Smooth muscle cell of the brain vasculature (primary cell): ENCODE measurements at regions not wholly inside any gene's neighbourhood (a gene's known extent, or its start where the extent isn't known, plus 50 kb on each side); places are given as distances from the start of the nearest gene placed in this dataset.
"Not testable (repeated sequence)": the region's sequence is repeated elsewhere in the genome, so short reads cannot be mapped to it uniquely, and the experiment has no call there.

ENCODE experiments used
- DNase-seq: peaks from one replicate; pipeline ENCODE4 v3.0.0-alpha.2; 2012; ENCODE audit warnings: low read depth, low spot score

- not testable (repeated sequence) for DNase-seq
Measured at GRCh38 chr20:5453316-5453715, 136.6 kb upstream of the PROKR2 start.

- not testable (repeated sequence) for DNase-seq
Measured at GRCh38 chr20:5452691-5453090, 135.9 kb upstream of the PROKR2 start.

- DNase-seq, result not testable (repeated sequence)
Measured at GRCh38 chr20:5452286-5452685, 135.5 kb upstream of the PROKR2 start.

DNA sequence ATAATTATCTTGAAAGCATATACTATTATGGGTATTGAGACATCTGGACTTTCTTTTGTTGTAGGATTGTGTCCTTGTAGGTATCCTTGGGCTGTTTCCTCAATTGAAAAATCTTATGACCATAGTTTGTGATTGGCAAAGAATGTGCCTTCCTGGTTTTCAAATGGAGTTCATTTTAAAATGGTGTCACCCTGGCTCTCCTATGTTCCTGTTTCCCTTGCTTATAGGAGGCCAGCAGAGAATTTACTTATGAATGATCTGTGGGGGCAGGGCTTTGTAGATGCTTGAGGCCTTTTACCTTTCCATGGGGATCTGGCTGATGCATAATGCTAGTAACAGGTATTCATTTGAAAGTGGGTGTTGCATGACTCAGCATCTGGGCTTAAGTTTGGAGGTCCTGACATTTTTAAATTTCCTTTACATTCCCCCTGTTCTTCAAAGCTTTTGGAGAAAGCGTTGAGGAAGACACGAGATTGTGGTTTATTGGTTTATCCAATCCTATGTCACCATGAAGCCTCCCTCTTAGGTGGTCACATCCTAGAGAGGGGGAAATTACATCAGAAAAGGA, 135.0 kb upstream of the PROKR2 start:
- DNase-seq, result no peak

DNA sequence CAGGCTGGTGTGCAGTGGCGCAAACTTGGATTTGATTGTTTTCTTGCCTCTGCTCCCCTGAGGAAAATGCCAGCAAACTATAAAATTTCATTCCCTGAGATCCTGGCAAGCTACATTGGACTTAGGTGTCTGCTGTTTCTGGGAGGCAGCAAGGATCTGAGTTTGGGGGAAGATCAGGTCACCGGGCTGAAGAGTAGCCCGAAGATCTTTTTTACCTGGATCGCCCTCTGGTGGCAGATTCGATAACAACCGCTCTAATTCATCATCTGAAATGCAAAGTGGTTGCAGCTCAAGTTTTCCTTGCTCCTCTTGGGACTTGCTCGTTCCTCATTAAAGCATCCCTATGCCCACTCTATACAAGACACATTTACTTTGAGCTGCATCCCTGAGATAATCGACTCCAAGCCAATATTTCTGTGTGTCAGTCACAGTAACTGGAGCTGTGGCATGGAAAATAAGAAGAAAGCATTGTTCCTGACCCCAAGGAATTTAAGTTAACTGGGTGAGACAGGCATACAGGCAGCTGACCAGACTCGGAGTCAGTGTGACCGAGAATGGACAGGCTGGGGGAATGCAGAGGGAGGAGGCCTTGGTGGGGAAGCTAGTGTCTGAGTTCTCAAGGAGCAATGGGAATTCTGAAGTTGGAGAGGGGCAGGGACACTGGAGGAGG, 131.8 kb upstream of the PROKR2 start:
- DNase-seq, result no peak

DNA sequence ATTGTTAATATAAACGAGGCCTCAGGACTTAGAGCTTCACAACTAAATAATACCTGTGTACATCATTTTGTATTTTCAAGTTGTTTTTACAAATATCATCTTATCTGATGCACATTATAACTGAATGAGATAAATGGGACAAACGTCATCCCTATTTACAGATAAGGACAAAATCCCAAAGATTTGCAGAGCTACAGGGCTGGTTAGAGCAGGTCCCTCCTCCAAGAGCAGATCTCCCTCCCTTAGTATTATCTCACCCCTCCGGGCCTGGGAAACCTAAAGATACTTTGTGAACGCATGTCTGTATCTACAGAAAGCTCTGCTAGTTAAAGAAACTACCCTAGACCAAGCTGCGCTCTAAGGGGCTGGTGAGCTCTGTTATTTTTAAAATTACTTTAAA, 130.4 kb upstream of the PROKR2 start:
- no peak for DNase-seq

DNA sequence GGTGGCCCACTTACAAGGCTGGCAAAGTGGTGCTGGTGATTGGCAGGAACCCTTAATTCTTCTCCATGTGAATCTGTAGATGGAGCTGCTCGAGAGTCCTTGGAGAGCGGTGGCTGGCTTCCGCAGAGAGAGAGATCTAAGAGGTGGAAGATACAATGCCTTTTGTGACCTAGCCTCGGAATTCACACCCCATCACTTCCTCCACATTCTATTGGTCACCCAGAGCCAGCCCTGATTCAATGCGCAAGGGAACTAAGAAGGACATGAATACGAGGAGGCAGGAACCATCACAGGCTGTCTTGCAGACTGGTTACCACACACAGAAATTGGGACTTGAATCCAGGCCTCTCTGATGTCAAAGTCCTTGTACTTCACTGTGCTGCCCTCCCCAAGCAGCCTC, 128.9 kb upstream of the PROKR2 start:
- DNase-seq, result no peak

- DNase-seq, result no peak
Measured at GRCh38 chr20:5442101-5442500, 125.3 kb upstream of the PROKR2 start.

DNA sequence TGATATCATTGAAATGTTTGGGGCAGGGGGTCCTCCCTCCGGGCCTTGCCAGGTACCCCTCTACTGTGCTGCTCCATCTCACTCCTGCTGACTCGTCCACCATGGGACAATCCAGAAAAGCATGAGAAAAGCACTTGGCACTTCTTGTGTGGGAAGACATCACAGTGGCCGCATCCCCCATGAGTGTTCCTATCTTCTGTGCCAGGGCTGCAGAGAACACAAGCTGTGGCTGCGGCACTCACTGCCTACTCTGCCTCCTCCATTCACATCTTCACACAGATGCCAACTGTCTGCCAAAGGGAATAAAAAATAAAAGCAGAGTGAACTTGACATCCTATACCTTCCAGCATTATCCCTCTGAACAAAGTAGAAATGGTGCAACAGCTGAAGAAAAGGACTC, 117.4 kb upstream of the PROKR2 start:
- no peak for DNase-seq

GRCh38 chr20:5433352-5433751, 116.6 kb upstream of the PROKR2 start:
- no peak for DNase-seq

DNA sequence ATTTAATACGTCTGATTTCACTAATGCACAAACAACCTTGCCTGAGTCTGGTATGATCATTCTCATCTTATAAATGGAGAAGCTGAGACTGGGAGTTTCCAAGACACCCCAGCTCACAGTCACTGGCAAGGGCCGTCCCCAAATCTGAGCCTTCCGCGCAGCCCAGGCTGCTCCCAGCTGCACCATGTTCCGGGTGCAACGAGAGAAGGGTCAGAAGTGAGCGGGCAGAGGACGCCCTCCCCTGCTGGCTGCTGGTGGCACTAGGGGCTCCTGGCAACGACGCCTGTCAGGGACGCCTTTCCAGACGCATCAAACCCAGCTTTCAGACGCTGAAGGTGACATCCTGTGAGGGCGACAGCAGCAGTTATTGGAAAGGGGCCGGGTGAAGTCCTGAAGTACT, 115.3 kb upstream of the PROKR2 start:
- no peak for DNase-seq

- no peak for DNase-seq
Measured at GRCh38 chr20:5430670-5431069, 113.9 kb upstream of the PROKR2 start.

- DNase-seq, result no peak
Measured at GRCh38 chr20:5426026-5426425, 109.3 kb upstream of the PROKR2 start.

DNA sequence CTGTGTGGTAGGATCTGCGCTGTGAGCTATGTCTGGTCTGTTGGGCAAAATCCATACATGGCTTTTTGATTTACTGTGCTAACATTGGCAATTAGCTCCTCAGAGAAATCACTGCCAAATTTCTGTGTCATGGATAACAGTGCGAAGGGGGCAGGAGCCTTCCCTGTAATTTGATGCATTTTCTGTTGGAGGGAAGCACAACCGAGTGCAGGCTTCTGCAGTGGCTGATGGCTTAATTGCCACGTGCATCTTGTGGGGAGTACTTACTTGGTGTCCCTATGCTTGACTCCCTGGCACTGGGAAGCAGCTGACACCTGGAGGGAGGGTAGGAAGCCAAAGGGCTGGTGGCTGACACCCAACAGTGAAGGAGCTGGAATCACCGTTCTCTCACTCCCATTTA, 99.3 kb upstream of the PROKR2 start:
- DNase-seq, result no peak

DNA sequence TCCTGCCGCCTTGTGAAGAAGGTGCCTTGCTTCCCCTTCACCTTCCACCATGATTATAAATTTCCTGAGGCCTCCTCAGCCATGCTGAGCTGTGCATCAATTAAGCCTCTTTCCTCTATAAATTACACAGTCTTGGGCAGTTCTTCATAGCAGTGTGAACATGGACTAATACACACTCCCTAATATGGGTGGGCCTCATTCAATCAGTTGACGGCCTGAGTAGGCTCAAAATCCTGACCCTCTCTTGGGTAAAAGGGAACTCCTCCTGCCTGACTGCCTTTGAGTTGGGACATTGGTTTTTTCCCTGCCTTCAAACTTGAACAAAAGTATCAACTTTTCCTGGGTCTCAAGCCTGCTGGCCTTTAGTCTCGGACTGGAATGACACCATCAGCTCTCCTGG, 96.6 kb upstream of the PROKR2 start:
- no peak for DNase-seq

DNA sequence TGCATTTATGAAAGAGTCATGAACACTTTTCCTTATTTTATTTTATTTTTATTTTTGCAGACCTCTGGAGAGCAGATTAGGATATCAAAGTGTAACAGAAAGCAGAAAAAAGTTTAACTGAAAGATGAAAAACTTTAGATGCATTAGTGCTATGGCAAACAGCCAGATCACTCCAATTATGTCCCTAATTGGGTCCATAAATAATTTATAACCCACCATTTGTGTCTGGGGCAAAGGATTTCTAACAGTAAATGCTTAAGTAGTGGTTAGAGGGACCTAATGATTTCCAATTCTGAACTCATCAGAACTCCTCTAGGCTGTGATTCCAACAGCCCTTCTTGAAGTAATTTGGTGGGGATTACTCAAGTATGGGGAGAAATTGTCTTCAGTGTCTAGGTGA, 93.7 kb upstream of the PROKR2 start:
- DNase-seq, result no peak

DNA sequence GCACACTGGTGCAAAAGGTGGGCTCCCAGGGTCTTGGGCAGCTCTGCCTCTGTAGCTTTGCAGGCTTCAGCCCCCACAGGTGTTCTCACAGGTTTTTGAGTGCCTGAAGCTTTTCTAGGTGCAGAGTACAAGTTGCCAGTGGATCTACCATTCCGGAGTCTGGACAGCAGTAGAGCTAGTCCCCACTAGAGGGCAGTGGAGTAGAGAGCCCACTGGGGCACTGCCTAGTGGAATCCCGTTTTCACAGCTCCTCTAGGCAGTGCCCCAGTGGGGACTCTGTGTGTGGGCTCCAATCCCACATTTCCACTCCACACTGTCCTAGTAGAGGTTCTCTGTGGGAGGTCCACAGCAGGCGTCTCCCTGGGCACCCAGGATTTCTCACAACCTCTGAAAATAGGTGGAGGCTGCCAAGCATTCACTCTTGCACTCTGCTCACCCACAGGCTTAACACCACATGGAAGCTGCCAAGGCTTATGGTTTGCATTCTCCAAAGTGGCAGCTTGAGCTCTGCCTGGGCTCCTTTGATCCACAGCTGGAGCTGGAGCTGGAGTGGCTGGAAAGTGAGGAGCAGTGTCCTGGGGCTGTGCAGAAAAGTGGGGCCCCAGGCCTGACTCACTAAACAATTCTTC, 86.3 kb upstream of the PROKR2 start:
- no peak for DNase-seq

GRCh38 chr20:5401277-5401875, 84.6 kb upstream of the PROKR2 start:
- no peak for DNase-seq

DNA sequence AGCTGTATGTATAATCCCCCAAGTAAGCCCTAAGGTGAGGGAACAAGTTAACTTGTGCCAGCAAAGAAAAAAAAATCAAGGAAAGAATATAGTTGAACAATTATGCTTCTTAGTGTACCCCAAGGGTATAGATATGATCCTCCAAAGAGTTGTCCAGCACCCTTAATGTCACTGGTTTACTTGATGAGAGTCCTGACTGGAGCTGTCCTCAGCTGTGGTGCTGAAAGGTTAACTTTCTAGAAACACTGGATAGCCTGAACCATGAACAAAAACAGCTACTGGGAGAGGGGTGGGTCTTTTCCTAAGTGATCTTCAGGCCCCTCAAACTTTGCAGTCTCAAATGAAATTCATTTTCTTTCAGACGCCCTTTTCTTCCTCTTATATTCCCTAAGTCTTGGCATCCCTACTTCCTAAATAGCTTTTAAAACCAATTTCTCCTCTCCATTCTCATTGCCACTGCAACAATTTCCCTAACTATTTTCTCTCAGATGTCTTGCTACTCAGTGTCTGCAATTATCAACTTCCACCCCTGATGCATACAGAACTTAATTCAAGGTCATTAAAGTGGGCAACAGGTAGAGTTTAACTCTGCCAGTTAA, 83.5 kb upstream of the PROKR2 start:
- peak; percentile 4 for DNase-seq

GRCh38 chr20:5397393-5397792, 80.6 kb upstream of the PROKR2 start:
- DNase-seq, result no peak

DNA sequence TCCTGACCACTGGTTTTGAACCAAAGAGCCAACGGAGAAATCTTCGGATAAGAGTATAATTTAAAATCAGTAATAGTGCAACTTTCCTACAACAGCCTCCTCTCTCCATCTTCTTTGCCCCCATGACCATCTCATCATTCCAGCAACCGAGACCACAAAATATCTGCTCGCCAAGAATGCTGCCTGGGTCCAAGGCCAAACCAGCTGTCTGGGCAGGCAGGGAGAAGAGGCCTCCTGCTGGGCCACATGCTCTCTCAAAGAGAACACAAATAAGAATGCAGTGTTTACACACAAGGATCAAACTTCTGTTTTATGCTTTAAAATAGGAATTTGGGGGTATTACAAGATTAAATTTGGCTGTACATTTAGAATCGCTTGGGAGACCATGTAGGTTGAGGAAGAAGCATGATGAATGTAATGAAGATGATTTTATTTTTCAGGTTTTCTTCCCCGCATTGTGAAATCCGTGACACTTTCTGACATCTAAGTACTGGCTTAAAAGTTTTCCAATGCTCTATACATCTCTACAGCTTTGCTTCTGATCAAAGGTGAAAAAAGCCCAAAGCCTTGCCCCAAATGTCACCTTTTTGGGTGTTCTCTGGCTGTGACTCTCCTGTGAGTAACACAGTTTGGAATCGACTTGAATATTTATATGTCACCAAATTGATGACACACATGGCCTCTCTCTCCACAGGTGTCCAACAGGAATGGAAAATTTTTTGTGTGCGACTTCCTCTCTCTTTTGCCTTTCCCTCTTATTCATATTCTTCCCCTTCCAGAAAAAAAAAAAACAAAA, 79.4 kb upstream of the PROKR2 start:
- no peak for DNase-seq
